22Rv1 (cell line): ENCODE measurements at regions not wholly inside any gene's neighbourhood (a gene's known extent, or its start where the extent isn't known, plus 50 kb on each side); places are given as distances from the start of the nearest gene placed in this dataset.

Experiments used
- H3K27ac ChIP-seq: fragments of 450-650 bp; 2 replicates; pipeline ENCODE4 v1.5.1; 2017
- ZFX ChIP-seq: fragments of 450-650 bp; IDR thresholded peaks from 2 replicates; pipeline ENCODE4 v1.6.1; 2017; ENCODE audit warnings: antibody characterized with exemption, borderline replicate concordance
- TF ChIP-seq, protein P1 (sequence below): fragments of 450-650 bp; IDR thresholded peaks from 2 replicates; pipeline ENCODE4 v1.5.1; 2017; ENCODE audit warnings: mild to moderate bottlenecking

DNA sequence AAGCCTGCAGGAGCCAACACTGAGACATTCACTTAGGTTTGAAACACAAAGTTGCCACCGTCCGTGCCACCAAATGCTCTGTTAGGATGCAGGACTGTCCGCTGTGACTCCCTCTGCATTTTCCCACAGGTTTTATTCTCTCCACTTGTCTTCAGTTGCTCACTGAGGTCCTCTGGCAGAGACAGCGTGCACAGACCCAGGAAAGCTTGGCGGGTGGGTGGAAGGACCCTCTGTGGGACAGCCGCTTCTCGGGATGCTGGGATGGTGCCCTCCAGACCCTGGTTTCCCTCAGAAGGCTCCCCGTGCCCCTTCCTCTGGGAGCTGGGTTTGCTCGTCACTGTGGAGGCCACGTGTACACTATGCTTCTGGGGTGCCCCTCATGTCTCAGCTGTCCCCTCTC is 733.6 kb downstream of the GALR1 start:
- no peak overlapping the region for H3K27ac ChIP-seq
- TF ChIP-seq, protein P1, sequence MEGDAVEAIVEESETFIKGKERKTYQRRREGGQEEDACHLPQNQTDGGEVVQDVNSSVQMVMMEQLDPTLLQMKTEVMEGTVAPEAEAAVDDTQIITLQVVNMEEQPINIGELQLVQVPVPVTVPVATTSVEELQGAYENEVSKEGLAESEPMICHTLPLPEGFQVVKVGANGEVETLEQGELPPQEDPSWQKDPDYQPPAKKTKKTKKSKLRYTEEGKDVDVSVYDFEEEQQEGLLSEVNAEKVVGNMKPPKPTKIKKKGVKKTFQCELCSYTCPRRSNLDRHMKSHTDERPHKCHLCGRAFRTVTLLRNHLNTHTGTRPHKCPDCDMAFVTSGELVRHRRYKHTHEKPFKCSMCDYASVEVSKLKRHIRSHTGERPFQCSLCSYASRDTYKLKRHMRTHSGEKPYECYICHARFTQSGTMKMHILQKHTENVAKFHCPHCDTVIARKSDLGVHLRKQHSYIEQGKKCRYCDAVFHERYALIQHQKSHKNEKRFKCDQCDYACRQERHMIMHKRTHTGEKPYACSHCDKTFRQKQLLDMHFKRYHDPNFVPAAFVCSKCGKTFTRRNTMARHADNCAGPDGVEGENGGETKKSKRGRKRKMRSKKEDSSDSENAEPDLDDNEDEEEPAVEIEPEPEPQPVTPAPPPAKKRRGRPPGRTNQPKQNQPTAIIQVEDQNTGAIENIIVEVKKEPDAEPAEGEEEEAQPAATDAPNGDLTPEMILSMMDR: no peak
- TF ChIP-seq ZFX: no peak

DNA sequence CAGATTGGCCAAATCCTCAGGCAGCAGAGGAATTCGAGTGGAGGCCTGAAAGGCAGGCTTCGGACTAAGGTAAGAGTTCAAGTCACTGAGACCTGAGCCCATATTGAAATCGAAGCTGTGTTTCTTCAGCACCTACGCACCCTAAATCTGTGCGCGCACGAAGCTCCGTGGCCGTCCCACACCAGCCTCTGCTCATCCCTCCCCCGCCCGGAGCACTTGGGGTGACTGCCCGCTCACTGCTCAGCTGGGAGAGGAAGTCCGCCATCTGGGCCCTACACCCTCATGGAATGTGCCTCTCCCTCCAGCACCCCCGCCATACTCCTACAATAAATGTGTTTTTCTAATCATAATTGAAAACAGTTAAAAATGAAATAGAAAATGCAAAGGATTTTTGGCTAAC is 734.5 kb downstream of the GALR1 start:
- H3K27ac ChIP-seq: no peak overlapping the region
- no peak for TF ChIP-seq ZFX
- TF ChIP-seq, protein P1: no peak

DNA sequence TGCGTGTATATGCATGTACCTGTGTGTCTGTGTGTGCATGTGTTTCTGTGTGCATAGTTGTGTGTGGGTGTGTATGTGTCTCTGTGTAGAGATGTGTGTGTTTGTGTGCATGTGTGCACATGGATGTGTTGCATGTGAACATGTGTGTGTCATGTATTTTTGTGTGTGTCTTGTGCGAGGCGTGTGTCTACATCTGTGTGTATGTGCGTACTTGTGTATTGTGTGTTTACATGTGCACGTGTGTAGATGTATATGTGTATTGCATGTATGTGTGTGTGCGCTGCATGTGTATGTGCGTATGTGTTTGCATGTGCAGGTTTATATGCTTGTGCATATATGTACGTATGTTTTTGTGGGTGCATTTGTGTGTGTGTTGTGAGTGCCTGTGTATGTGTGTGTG is 735.2 kb downstream of the GALR1 start:
- no peak overlapping the region for H3K27ac ChIP-seq
- TF ChIP-seq ZFX: no peak
- TF ChIP-seq, protein P1: no peak

DNA sequence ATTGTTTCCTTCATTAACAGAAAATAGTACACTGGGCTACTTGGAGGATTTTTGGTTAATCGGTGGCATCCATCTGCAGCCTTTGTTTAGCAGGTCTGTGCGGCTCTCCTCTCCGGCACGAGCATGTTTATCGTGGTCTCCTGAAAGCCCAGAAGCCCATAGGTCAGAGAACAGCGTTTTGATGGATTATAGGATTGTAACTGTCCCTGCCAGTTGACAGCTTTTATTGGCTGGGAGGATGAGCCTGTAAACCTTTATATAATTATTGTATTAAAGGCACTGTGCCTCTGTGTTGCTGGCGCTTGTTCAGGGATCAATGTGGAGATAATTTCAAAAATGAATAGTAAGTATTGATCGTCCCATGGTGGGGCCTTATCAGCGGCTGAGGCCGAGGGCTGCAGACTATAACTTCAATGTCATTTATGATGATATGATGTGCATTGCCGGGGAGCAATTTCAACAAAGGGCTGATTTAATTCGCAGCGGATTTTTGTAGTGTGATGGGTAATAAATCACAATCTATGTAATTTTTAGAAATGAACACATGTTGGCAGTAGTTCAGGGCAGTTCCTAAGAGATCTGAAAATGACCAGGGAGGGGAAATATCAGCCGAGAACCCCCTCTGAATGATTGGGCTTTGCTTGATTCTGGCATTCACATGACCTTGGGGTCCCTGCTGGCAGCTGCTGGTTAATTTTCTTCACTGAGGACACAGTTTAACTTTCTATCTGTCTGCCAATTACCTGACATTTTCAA is 736.1 kb downstream of the GALR1 start:
- no peak overlapping the region for H3K27ac ChIP-seq
- no peak for TF ChIP-seq ZFX
- TF ChIP-seq, protein P1: no peak

DNA sequence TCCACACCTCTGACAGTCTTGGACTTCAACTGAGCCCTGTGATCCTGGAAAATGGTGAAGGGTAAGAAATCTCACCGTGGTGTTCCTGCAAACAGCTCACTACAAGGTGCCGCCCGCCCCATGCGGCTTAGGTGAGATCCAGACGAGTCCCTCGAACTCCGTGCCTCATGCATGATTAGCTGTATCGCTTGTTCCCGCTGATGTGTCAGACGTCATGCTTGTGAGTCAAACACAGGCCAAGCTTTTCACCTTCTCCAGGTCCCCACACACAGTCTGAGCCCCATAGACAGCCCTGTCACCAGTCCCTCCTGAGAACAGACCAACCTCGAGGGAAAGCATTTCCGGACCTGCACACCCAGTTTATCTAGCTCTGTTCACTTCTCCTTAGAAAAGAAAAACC is 740.5 kb downstream of the GALR1 start:
- no peak overlapping the region for H3K27ac ChIP-seq
- TF ChIP-seq, protein P1: no peak
- no peak for TF ChIP-seq ZFX

DNA sequence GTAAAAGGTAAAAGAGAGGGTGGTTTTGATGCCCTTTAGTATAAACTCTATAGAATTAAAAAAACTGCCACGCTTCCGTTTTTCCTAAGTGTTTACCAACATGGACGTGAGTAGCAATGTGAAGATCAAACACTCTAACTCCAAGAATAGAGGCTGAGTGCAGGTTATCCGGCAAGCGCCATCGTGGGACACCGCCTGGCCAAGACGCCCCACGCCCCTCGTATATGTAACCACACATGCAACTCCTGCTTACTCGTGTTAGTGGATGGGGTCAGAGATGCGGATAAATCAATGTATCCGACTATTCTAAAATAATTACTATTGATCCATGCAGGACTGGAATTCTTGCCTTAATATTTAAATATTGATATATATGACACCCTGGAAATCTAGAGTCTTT is 741.3 kb downstream of the GALR1 start:
- TF ChIP-seq ZFX: no peak
- TF ChIP-seq, protein P1: no peak
- H3K27ac ChIP-seq: no peak overlapping the region

DNA sequence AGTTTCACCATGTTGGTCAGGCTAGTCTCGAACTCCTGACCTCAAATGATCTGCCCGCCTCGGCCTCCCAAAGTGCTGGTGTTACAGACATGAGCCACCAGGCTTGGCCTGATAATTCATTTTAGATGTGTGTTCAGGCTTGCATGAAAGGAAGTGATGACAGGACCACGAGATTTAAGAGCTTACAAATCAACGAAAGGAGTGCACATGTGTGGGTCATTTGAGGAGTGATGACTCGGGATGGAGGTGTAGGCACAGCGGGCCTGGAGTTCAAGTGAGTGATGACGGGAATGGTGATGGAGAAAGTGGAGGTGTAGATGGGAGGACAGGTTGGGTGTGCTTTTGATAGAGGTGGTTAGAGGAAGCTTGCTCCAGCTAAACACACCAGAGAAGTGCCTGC is 742.4 kb downstream of the GALR1 start:
- TF ChIP-seq, protein P1: no peak
- no peak for TF ChIP-seq ZFX
- H3K27ac ChIP-seq: no peak overlapping the region
